Spleen (tissue), 11 donors: ENCODE measurements at regions not wholly inside any gene's neighbourhood (a gene's known extent, or its start where the extent isn't known, plus 50 kb on each side); places are given as distances from the start of the nearest gene placed in this dataset.

ENCODE experiments used
- DNase-seq: peaks from one replicate; pipeline ENCODE4 v3.0.0-alpha.2; 2020
- H3K27ac ChIP-seq, 8 donors: fragments of 200-600 bp; sonication (generic) in 7 of 8; 1 replicate in 4 of 8; 2 replicates in 4 of 8; pipeline versions ENCODE4 v1.5.0 to v1.8.0; 2016 to 2021; ENCODE audit warnings: inconsistent platforms in 4 of 8, mild to moderate bottlenecking in 4 of 8, moderate library complexity in 1 of 8
- H3K27me3 ChIP-seq, 7 donors: fragments of 200-600 bp; sonication (generic) in 6 of 7; replicated peaks in 1 of 7; 1 replicate in 4 of 7; 2 replicates in 3 of 7; pipeline versions ENCODE4 v1.5.0 to v1.8.0; 2016 to 2021; ENCODE audit warnings: inconsistent platforms in 3 of 7, mild to moderate bottlenecking in 1 of 7
- H3K36me3 ChIP-seq, 6 donors: fragments of 200-600 bp; sonication (generic) in 5 of 6; 1 replicate in 4 of 6; 2 replicates in 2 of 6; pipeline versions ENCODE4 v1.5.0 to v1.8.0; 2016 to 2021; ENCODE audit warnings: inconsistent platforms in 2 of 6
- H3K4me1 ChIP-seq, 6 donors: fragments of 200-600 bp; sonication (generic) in 5 of 6; 1 replicate in 3 of 6; 2 replicates in 3 of 6; pipeline versions ENCODE4 v1.5.0 to v1.8.0; 2016 to 2021; ENCODE audit warnings: inconsistent platforms in 3 of 6
- H3K4me3 ChIP-seq, 8 donors: fragments of 200-600 bp; sonication (generic) in 7 of 8; 1 replicate in 4 of 8; 2 replicates in 4 of 8; pipeline versions ENCODE4 v1.5.0 to v1.8.0; 2016 to 2021; ENCODE audit warnings: inconsistent platforms in 4 of 8, mild to moderate bottlenecking in 4 of 8, moderate library complexity in 2 of 8
- H3K9me3 ChIP-seq, 8 donors: fragments of 200-600 bp; sonication (generic) in 7 of 8; 1 replicate in 4 of 8; 2 replicates in 4 of 8; pipeline versions ENCODE4 v1.5.0 to v1.8.0; 2016 to 2021; ENCODE audit warnings: inconsistent platforms in 4 of 8
- CTCF ChIP-seq, 11 experiments: fragments of 200-600 bp in 7 of 11; fragments of 450-650 bp in 4 of 11; sonication (generic) in 4 of 11; IDR thresholded peaks in 8 of 11; conservative IDR thresholded peaks in 3 of 11; 1 replicate in 7 of 11; 2 replicates in 4 of 11; pipeline versions ENCODE4 v1.4.0 to v1.8.0; 2016 to 2021; ENCODE audit warnings: antibody characterized with exemption in 11 of 11, inconsistent platforms in 4 of 11, mild to moderate bottlenecking in 1 of 11
- POLR2A ChIP-seq, 3 donors: fragments of 450-650 bp; IDR thresholded peaks; one replicate each; pipeline ENCODE4 v1.5.1; 2017; ENCODE audit warnings: antibody characterized with exemption in 3 of 3, mild to moderate bottlenecking in 1 of 3
- POLR2AphosphoS5 ChIP-seq, 3 donors: sonication (generic); formaldehyde crosslinking; IDR thresholded peaks; one replicate each; pipeline ENCODE4 v1.5.1; 2017; ENCODE audit warnings: antibody characterized with exemption in 3 of 3
- WGBS, 5 donors: extraction: QIAGEN DNeasy Blood & Tissue Kit in 3 of 5; methylation state at CpG; one replicate each; pipeline versions ENCODE4 v1.1.5 to v1.1.7; 2013 to 2018; 5-methylcytosine and 5-hydroxymethylcytosine counted together
- intact Hi-C: fragments of 100-400 bp; cut with DNase I; formaldehyde crosslinking; loops from one replicate; pipeline ENCODE4 v1.15.0; 2023; ENCODE audit warnings: low total_unique reads
- donor health status: healthy with polysubstance abuse.
- donor health status: DM: no; HTN: no; CAD: no; lungs with moderate emphysema.
- donor health status: DM: no; HTN: no; CAD: no.
- donor health status: Bipolar disorder and iron deficiency.
- donor health status: healthy.
- donor health status: DM: no; HTN: no; CAD: no.
- donor health status: DM: yes; HTN: yes; CAD: no.

DNA sequence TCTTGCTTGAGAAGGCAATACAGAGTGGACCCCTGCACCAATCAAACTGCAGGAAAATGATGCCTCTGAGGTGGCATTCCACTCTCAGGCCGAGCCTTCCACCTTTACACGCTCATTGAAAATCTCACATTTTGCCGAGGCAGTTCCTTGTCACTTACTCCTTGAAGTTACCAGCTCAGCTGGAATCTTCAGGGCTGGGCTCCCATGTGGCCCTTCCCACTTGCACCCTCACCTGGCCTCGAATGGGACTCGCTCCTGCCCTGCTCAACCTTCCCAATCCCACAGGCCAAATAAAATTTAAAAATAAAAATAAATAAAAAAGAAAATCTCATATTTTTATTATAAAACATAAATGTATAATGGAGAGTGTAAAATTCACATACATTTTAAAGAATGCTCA lies 790.7 kb upstream of the COBL start:
- no peaks in the 10 kb centered on the region for H3K4me1 ChIP-seq
- H3K36me3 ChIP-seq, result no peaks in the 10 kb centered on the region
- H3K9me3 ChIP-seq, result peaks cover 0 to 17% (median 2%) of the 10 kb centered on the region in 8 donors
- TF ChIP-seq CTCF (IDR thresholded peaks at IDR 0.05 in 8 of 11, conservative IDR thresholded peaks at IDR 0.05 in 3 of 11) (no peak), POLR2A (IDR thresholded peaks at IDR 0.05) (no peak), POLR2AphosphoS5 (IDR thresholded peaks at IDR 0.05) (no peak)
- H3K27me3 ChIP-seq, result no peaks in the 10 kb centered on the region
- DNase-seq, result no peak
- 71 to 86% (median 79%) methylated on average over 5 of the region's 5 CpGs for WGBS, 5 donors
- H3K27ac ChIP-seq, result no peak overlapping the region
- H3K4me3 ChIP-seq, result no peak overlapping the region
- intact Hi-C loops, result no loop called here

GRCh38 chr7:52095861-52096260 lies 779.3 kb upstream of the COBL start:
- intact Hi-C loops, result no loop called here
- TF ChIP-seq POLR2AphosphoS5 (IDR thresholded peaks at IDR 0.05), result no peak
- no peak for TF ChIP-seq POLR2A (IDR thresholded peaks at IDR 0.05)
- TF ChIP-seq CTCF (IDR thresholded peaks at IDR 0.05 in 8 of 11, conservative IDR thresholded peaks at IDR 0.05 in 3 of 11), result no peak
- H3K27ac ChIP-seq, result no peak overlapping the region

DNA sequence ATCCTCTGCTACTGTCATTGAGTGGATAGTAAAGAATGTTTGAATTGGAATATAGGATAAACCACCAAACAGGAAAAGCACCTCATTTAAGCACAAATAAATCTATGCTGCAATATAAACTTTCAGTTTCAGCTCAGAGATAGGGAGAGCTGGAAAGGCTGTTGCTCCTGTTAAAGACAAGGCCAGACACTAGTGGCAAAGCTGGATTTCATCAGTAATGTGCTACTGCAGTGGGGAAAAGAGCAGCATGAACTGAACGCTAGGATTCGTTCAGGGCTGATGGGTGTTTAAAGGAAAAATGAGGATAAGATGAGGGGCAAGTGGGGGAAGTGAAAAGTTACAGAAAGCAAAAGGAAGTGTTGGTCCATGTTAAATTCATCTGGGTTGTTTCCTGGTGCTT lies 775.4 kb upstream of the COBL start:
- H3K4me3 ChIP-seq, result no peak overlapping the region
- no peak for DNase-seq
- no peak overlapping the region for H3K27ac ChIP-seq
- H3K9me3 ChIP-seq, result peaks cover 0 to 38% (median 15%) of the 10 kb centered on the region in 8 donors
- intact Hi-C loops, result no loop called here
- TF ChIP-seq POLR2AphosphoS5 (IDR thresholded peaks at IDR 0.05) (no peak), POLR2A (IDR thresholded peaks at IDR 0.05) (no peak), CTCF (IDR thresholded peaks at IDR 0.05 in 8 of 11, conservative IDR thresholded peaks at IDR 0.05 in 3 of 11) (no peak)
- 61 to 82% (median 71%) methylated on average over 2 of the region's 2 CpGs for WGBS, 5 donors
- no peaks in the 10 kb centered on the region for H3K4me1 ChIP-seq
- peaks cover 0 to 18% (median 0%) of the 10 kb centered on the region in 7 donors for H3K27me3 ChIP-seq
- no peaks in the 10 kb centered on the region for H3K36me3 ChIP-seq

More at GRCh38 chr7:52095861-52096260, 779.3 kb upstream of the COBL start:
- no peaks in the 10 kb centered on the region for H3K36me3 ChIP-seq
- no peaks in the 10 kb centered on the region for H3K27me3 ChIP-seq
- H3K4me1 ChIP-seq, result no peaks in the 10 kb centered on the region
- peaks cover 0 to 46% (median 18%) of the 10 kb centered on the region in 8 donors for H3K9me3 ChIP-seq
- no peak overlapping the region for H3K4me3 ChIP-seq
- 52 to 72% (median 69%) methylated on average over 1 of the region's 1 CpG for WGBS, 5 donors
- DNase-seq, result no peak

DNA sequence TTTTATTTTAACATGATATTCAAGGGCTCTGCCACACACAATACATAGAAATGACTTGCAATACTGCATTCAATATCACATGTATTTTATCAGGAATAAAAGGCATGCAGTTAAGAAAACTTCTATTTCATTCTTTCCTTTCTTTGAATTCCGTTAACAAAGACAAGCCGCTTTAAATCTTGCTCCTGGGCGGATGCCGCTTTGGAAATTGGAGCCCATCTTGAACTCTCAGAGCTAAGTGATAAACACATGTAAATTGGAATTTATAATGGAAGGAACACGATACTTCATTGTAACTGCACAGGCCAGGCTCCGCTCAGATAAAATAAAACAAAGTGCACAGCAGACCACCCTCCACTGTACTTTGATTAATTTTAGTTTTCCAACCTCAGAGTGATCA lies 774.5 kb upstream of the COBL start:
- Histone ChIP-seq H3K36me3 (no peaks in the 10 kb centered on the region), H3K4me1 (no peaks in the 10 kb centered on the region), H3K27me3 (peaks cover 0 to 18% (median 0%) of the 10 kb centered on the region in 7 donors), H3K9me3 (peaks cover 0 to 32% (median 9%) of the 10 kb centered on the region in 8 donors), H3K27ac (no peak overlapping the region), H3K4me3 (no peak overlapping the region)
- 79 to 89% (median 85%) methylated on average over 6 of the region's 6 CpGs for WGBS, 5 donors
- DNase-seq, result no peak
- TF ChIP-seq POLR2A (IDR thresholded peaks at IDR 0.05) (no peak), CTCF (IDR thresholded peaks at IDR 0.05 in 8 of 11, conservative IDR thresholded peaks at IDR 0.05 in 3 of 11) (no peak), POLR2AphosphoS5 (IDR thresholded peaks at IDR 0.05) (no peak)
- intact Hi-C loops, result no loop called here
